Nephron progenitor cell (in vitro differentiated cells): ENCODE measurements at regions not wholly inside any gene's neighbourhood (a gene's known extent, or its start where the extent isn't known, plus 50 kb on each side); places are given as distances from the start of the nearest gene placed in this dataset.
A peak's percentile ranks its signal among the peaks of the same experiment; 100 is the strongest.
"Not testable (repeated sequence)": the region's sequence is repeated elsewhere in the genome, so short reads cannot be mapped to it uniquely, and the experiment has no call there.

Source experiments
- DNase-seq: peaks from one replicate; pipeline ENCODE4 v3.0.0; 2021
- H3K27ac Mint-ChIP-seq: 2 replicates; pipeline ENCODE4 v1.8.0; 2021; ENCODE audit warnings: mild to moderate bottlenecking, moderate library complexity, mixed read lengths
- H3K27me3 Mint-ChIP-seq: 2 replicates; pipeline ENCODE4 v1.8.0; 2021; ENCODE audit warnings: mild to moderate bottlenecking, low read depth, mixed read lengths; ENCODE audit not compliant: poor library complexity
- H3K36me3 Mint-ChIP-seq: 2 replicates; pipeline ENCODE4 v1.8.0; 2021; ENCODE audit warnings: low read depth, mixed read lengths
- H3K4me1 Mint-ChIP-seq: 2 replicates; pipeline ENCODE4 v1.8.0; 2021; ENCODE audit warnings: mixed read lengths
- H3K4me3 Mint-ChIP-seq: 2 replicates; pipeline ENCODE4 v1.8.0; 2021; ENCODE audit warnings: mild to moderate bottlenecking, moderate library complexity, mixed read lengths
- H3K9me3 Mint-ChIP-seq: 2 replicates; pipeline ENCODE4 v1.8.0; 2021; ENCODE audit warnings: mild to moderate bottlenecking, moderate library complexity, mixed read lengths
- TF ChIP-seq, protein P1 (sequence below): fragments of 200-600 bp; sonication (generic); IDR thresholded peaks from 2 replicates; pipeline ENCODE4 v1.5.0; 2021; ENCODE audit warnings: antibody characterized with exemption

DNA sequence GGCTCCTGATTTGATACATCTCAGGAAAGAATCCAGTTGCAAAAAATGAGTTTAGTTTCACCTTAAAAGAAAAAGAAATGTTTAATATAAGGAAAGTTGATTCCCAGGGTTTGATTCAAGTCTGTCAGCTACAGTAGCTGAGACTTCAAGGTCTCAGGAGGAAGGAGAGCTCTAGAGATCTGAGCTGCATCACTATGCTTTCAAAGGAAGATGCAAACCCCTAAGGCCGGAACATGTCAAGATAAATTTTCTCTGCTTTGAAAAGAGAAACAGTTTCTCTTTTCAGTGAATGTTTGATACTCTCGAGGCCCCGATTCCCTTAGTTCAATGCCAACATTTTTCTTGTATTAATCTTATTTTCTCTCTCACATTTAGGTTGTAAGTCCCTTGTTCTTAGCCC is 128.6 kb downstream of the RGPD3 start:
- peaks cover 3% of the 10 kb centered on the region for H3K27me3 Mint-ChIP-seq
- H3K4me3 Mint-ChIP-seq, result no peak overlapping the region
- no peaks in the 10 kb centered on the region for H3K36me3 Mint-ChIP-seq
- no peak overlapping the region for H3K27ac Mint-ChIP-seq
- H3K4me1 Mint-ChIP-seq, result peaks cover 32% of the 10 kb centered on the region
- no peak for DNase-seq
- peaks cover 5% of the 10 kb centered on the region for H3K9me3 Mint-ChIP-seq
- TF ChIP-seq, protein P1, sequence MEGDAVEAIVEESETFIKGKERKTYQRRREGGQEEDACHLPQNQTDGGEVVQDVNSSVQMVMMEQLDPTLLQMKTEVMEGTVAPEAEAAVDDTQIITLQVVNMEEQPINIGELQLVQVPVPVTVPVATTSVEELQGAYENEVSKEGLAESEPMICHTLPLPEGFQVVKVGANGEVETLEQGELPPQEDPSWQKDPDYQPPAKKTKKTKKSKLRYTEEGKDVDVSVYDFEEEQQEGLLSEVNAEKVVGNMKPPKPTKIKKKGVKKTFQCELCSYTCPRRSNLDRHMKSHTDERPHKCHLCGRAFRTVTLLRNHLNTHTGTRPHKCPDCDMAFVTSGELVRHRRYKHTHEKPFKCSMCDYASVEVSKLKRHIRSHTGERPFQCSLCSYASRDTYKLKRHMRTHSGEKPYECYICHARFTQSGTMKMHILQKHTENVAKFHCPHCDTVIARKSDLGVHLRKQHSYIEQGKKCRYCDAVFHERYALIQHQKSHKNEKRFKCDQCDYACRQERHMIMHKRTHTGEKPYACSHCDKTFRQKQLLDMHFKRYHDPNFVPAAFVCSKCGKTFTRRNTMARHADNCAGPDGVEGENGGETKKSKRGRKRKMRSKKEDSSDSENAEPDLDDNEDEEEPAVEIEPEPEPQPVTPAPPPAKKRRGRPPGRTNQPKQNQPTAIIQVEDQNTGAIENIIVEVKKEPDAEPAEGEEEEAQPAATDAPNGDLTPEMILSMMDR, result no peak

GRCh38 chr2:106339132-106339531 is 129.1 kb downstream of the RGPD3 start:
- no peak overlapping the region for H3K4me3 Mint-ChIP-seq
- peaks cover 5% of the 10 kb centered on the region for H3K9me3 Mint-ChIP-seq
- TF ChIP-seq, protein P1, result no peak
- no peaks in the 10 kb centered on the region for H3K36me3 Mint-ChIP-seq
- DNase-seq, result no peak
- peaks cover 3% of the 10 kb centered on the region for H3K27me3 Mint-ChIP-seq
- no peak overlapping the region for H3K27ac Mint-ChIP-seq
- peaks cover 32% of the 10 kb centered on the region for H3K4me1 Mint-ChIP-seq

GRCh38 chr2:106338043-106338442 is 130.2 kb downstream of the RGPD3 start:
- Mint-ChIP-seq H3K4me3 (no peak overlapping the region), H3K36me3 (no peaks in the 10 kb centered on the region), H3K27me3 (no peaks in the 10 kb centered on the region), H3K9me3 (peaks cover 3% of the 10 kb centered on the region), H3K27ac (no peak overlapping the region), H3K4me1 (peaks cover 33% of the 10 kb centered on the region)
- DNase-seq, result no peak
- TF ChIP-seq, protein P1, result no peak

DNA sequence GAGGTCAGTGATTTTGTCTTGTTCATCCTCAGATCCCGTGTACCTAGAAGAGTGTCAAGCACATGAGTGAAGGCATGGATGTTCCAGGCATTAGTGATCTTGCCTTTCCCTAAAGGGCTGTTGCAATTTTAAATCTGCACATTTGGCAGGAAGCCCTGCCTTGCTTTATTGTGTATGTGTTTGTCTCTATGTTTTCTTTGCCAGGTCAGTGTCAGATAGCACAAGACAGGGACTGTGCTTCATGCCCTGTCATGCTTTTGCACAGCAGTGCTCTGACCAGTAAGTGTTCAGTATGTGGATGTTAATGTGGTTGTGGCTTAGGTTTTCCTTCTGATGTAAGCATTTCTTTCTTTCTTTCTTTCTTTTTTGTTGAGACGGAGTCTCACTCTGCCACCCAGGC is 131.5 kb downstream of the RGPD3 start:
- Mint-ChIP-seq H3K27ac (no peak overlapping the region), H3K4me1 (peaks cover 38% of the 10 kb centered on the region), H3K27me3 (no peaks in the 10 kb centered on the region), H3K4me3 (no peak overlapping the region), H3K9me3 (peaks cover 10% of the 10 kb centered on the region), H3K36me3 (no peaks in the 10 kb centered on the region)
- DNase-seq, result no peak
- TF ChIP-seq, protein P1, result no peak

GRCh38 chr2:106336108-106336507 is 132.1 kb downstream of the RGPD3 start:
- peaks cover 39% of the 10 kb centered on the region for H3K4me1 Mint-ChIP-seq
- H3K36me3 Mint-ChIP-seq, result no peaks in the 10 kb centered on the region
- TF ChIP-seq, protein P1, result no peak
- H3K27me3 Mint-ChIP-seq, result no peaks in the 10 kb centered on the region
- H3K27ac Mint-ChIP-seq, result no peak overlapping the region
- no peak overlapping the region for H3K4me3 Mint-ChIP-seq
- DNase-seq, result no peak
- H3K9me3 Mint-ChIP-seq, result peaks cover 12% of the 10 kb centered on the region

DNA sequence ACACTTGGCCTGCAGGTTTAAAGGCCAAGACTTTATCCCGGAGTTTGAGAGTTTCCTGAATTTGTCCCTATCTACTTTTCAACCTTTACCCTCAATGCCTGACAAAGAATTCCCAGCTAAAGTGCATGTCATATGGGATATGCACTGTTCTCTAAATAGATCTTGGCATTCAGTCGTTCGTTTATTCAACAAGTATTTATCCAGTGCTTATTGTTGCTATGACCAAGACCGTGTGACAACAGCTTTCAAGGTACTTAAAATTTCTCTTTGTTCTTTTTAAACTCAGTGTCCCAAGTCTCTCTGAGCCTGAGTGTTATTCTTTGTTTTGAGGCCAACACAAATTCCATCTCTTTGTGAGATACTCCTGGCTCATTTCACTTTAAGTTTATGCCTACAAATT is 133.4 kb downstream of the RGPD3 start:
- peaks cover 37% of the 10 kb centered on the region for H3K4me1 Mint-ChIP-seq
- no peaks in the 10 kb centered on the region for H3K27me3 Mint-ChIP-seq
- DNase-seq, result no peak
- H3K27ac Mint-ChIP-seq, result no peak overlapping the region
- TF ChIP-seq, protein P1, result no peak
- peaks cover 6% of the 10 kb centered on the region for H3K36me3 Mint-ChIP-seq
- H3K9me3 Mint-ChIP-seq, result peaks cover 22% of the 10 kb centered on the region
- H3K4me3 Mint-ChIP-seq, result no peak overlapping the region

GRCh38 chr2:106333253-106333873 is 134.8 kb downstream of the RGPD3 start:
- Mint-ChIP-seq H3K9me3 (peaks cover 27% of the 10 kb centered on the region), H3K4me1 (peaks cover 36% of the 10 kb centered on the region), H3K27ac (peak overlapping the region; percentile 11)
- H3K36me3 Mint-ChIP-seq, DNase-seq, H3K4me3 Mint-ChIP-seq, H3K27me3 Mint-ChIP-seq: not testable (repeated sequence)
